MM.1S (cell line): ENCODE measurements at regions not wholly inside any gene's neighbourhood (a gene's known extent, or its start where the extent isn't known, plus 50 kb on each side); places are given as distances from the start of the nearest gene placed in this dataset.

ENCODE experiments used
- DNase-seq: peaks from one replicate; pipeline ENCODE4 v3.0.0-alpha.2; 2015
- H2AFZ ChIP-seq: fragments of 300-600 bp; sonication (generic); 2 replicates; pipeline ENCODE4 v1.6.0; 2016; ENCODE audit warnings: antibody characterized with exemption, low read length
- H3F3A ChIP-seq: fragments of 300-600 bp; sonication (generic); 2 replicates; pipeline ENCODE4 v1.6.1; 2016; ENCODE audit warnings: mild to moderate bottlenecking, antibody characterized with exemption, low read length, moderate library complexity, mixed read lengths; ENCODE audit not compliant: insufficient read depth
- H3K27ac ChIP-seq: fragments of 300-600 bp; sonication (generic); 2 replicates; pipeline ENCODE4 v1.5.1; 2016; ENCODE audit warnings: mild to moderate bottlenecking, low read length
- H3K27me3 ChIP-seq: fragments of 300-600 bp; sonication (generic); replicated peaks from 2 replicates; pipeline ENCODE4 v1.6.0; 2016; ENCODE audit warnings: low read length; ENCODE audit not compliant: insufficient read depth
- H3K36me3 ChIP-seq: fragments of 300-600 bp; sonication (generic); replicated peaks from 2 replicates; pipeline ENCODE4 v1.6.1; 2016; ENCODE audit warnings: mild to moderate bottlenecking, low read length, mixed read lengths; ENCODE audit not compliant: insufficient read depth
- H3K4me1 ChIP-seq: fragments of 300-600 bp; sonication (generic); 2 replicates; pipeline ENCODE4 v1.6.1; 2016; ENCODE audit warnings: low read length, mixed read lengths
- H3K4me2 ChIP-seq: fragments of 300-600 bp; sonication (generic); 2 replicates; pipeline ENCODE4 v1.6.0; 2016; ENCODE audit warnings: low read depth, low read length
- H3K4me3 ChIP-seq: fragments of 300-600 bp; sonication (generic); 2 replicates; pipeline ENCODE4 v1.5.1; 2016; ENCODE audit warnings: low read length, mixed read lengths
- H3K79me2 ChIP-seq: fragments of 300-600 bp; sonication (generic); 2 replicates; pipeline ENCODE4 v1.6.1; 2016; ENCODE audit warnings: mixed run types, low read length, mixed read lengths
- H3K9ac ChIP-seq: fragments of 300-600 bp; sonication (generic); 2 replicates; pipeline ENCODE4 v1.6.1; 2016; ENCODE audit warnings: low read length, mixed read lengths
- H3K9me2 ChIP-seq: fragments of 300-600 bp; sonication (generic); replicated peaks from 2 replicates; pipeline ENCODE4 v1.6.1; 2016; ENCODE audit warnings: mild to moderate bottlenecking, low read length, mixed read lengths; ENCODE audit not compliant: insufficient read depth
- H3K9me3 ChIP-seq: fragments of 300-600 bp; sonication (generic); replicated peaks from 2 replicates; pipeline ENCODE4 v1.6.1; 2016; ENCODE audit warnings: mild to moderate bottlenecking, low read length, mixed read lengths; ENCODE audit not compliant: insufficient read depth
- H4K20me1 ChIP-seq: fragments of 300-600 bp; sonication (generic); 2 replicates; pipeline ENCODE4 v1.6.1; 2016; ENCODE audit warnings: mild to moderate bottlenecking, low read length, moderate library complexity, mixed read lengths; ENCODE audit not compliant: insufficient read depth
- CTCF ChIP-seq: fragments of 300-600 bp; sonication (generic); IDR thresholded peaks from 2 replicates; pipeline ENCODE4 v1.5.1; 2016; ENCODE audit warnings: antibody characterized with exemption, low read length, mixed read lengths
- EZH2 ChIP-seq: fragments of 300-600 bp; sonication (generic); optimal IDR thresholded peaks from 2 replicates; pipeline ENCODE3; 2017; ENCODE audit warnings: low read depth, mild to moderate bottlenecking, antibody characterized with exemption, low read length, mixed read lengths
- EZH2phosphoT487 ChIP-seq: fragments of 300-600 bp; sonication (generic); IDR thresholded peaks from 2 replicates; pipeline ENCODE4 v1.6.1; 2018; ENCODE audit warnings: antibody characterized with exemption, low read length

- no peak overlapping the region for H3K4me2 ChIP-seq
Measured at GRCh38 chr6:81144346-81144745, 608.1 kb downstream of the TENT5A start.

GRCh38 chr6:81138236-81138635 lies 614.2 kb downstream of the TENT5A start:
- no peaks in the 10 kb centered on the region for H3K9me2 ChIP-seq
- no peak overlapping the region for H3K4me2 ChIP-seq
- H3K4me3 ChIP-seq: no peak overlapping the region
- no peaks in the 10 kb centered on the region for H3K36me3 ChIP-seq
- no peaks in the 10 kb centered on the region for H3K79me2 ChIP-seq
- no peaks in the 10 kb centered on the region for H3K9me3 ChIP-seq
- H2AFZ ChIP-seq: no peak overlapping the region
- no peaks in the 10 kb centered on the region for H3K27me3 ChIP-seq
- H3K27ac ChIP-seq: no peak overlapping the region
- H4K20me1 ChIP-seq: no peaks in the 10 kb centered on the region
- no peaks in the 10 kb centered on the region for H3K4me1 ChIP-seq
- H3F3A ChIP-seq: no peaks in the 10 kb centered on the region
- TF ChIP-seq EZH2 (no peak), EZH2phosphoT487 (no peak), CTCF (no peak)
- DNase-seq: no peak
- H3K9ac ChIP-seq: no peak overlapping the region

More at GRCh38 chr6:81144346-81144745, 608.1 kb downstream of the TENT5A start:
- TF ChIP-seq EZH2phosphoT487: no peak
- TF ChIP-seq CTCF: no peak
- no peak for TF ChIP-seq EZH2
- Histone ChIP-seq H4K20me1 (no peaks in the 10 kb centered on the region), H3K9me3 (no peaks in the 10 kb centered on the region), H3K4me3 (no peak overlapping the region), H3K27me3 (no peaks in the 10 kb centered on the region), H3K36me3 (no peaks in the 10 kb centered on the region), H3K27ac (no peak overlapping the region), H3F3A (no peaks in the 10 kb centered on the region), H3K4me1 (no peaks in the 10 kb centered on the region), H3K9me2 (no peaks in the 10 kb centered on the region), H2AFZ (no peak overlapping the region), H3K9ac (no peak overlapping the region), H3K79me2 (no peaks in the 10 kb centered on the region)
- no peak for DNase-seq

- Histone ChIP-seq H3K27ac (no peak overlapping the region), H3K79me2 (no peaks in the 10 kb centered on the region), H4K20me1 (no peaks in the 10 kb centered on the region), H2AFZ (no peak overlapping the region), H3K4me1 (no peaks in the 10 kb centered on the region), H3K9me3 (no peaks in the 10 kb centered on the region), H3K4me2 (no peak overlapping the region), H3K27me3 (no peaks in the 10 kb centered on the region), H3K9ac (no peak overlapping the region), H3K4me3 (no peak overlapping the region), H3K36me3 (no peaks in the 10 kb centered on the region), H3F3A (no peaks in the 10 kb centered on the region), H3K9me2 (no peaks in the 10 kb centered on the region)
- no peak for DNase-seq
- TF ChIP-seq EZH2phosphoT487 (no peak), CTCF (no peak), EZH2 (no peak)
Measured at GRCh38 chr6:81130969-81131368, 621.5 kb downstream of the TENT5A start.

- H4K20me1 ChIP-seq: no peaks in the 10 kb centered on the region
- H3K4me3 ChIP-seq: no peak overlapping the region
- no peaks in the 10 kb centered on the region for H3K9me2 ChIP-seq
- no peak for DNase-seq
- no peak overlapping the region for H3K27ac ChIP-seq
- no peak overlapping the region for H3K4me2 ChIP-seq
- H3K9me3 ChIP-seq: no peaks in the 10 kb centered on the region
- no peak overlapping the region for H2AFZ ChIP-seq
- no peaks in the 10 kb centered on the region for H3F3A ChIP-seq
- no peaks in the 10 kb centered on the region for H3K79me2 ChIP-seq
- H3K9ac ChIP-seq: no peak overlapping the region
- no peaks in the 10 kb centered on the region for H3K27me3 ChIP-seq
- H3K36me3 ChIP-seq: no peaks in the 10 kb centered on the region
- TF ChIP-seq EZH2 (no peak), CTCF (no peak), EZH2phosphoT487 (no peak)
- no peaks in the 10 kb centered on the region for H3K4me1 ChIP-seq
Measured at GRCh38 chr6:81130061-81130460, 622.4 kb downstream of the TENT5A start.
